ENCODE measurements at regions not wholly inside any gene's neighbourhood (a gene's known extent, or its start where the extent isn't known, plus 50 kb on each side); places are given as distances from the start of the nearest gene placed in this dataset.

- no peaks in the 10 kb centered on the region for H3K79me2 ChIP-seq (ENCODE audit: control insufficient read depth in 1 of 2, insufficient read depth in 2 of 2, low read length in 2 of 2)
- DNase-seq (ENCODE audit: low read depth in 1 of 2, low spot score in 2 of 2) (no peak), FAIRE-seq (no peak)
- H3K4me2 ChIP-seq (ENCODE audit: insufficient read depth in 1 of 2, low read depth in 2 of 2, low read length in 2 of 2) = no peak overlapping the region
- TF ChIP-seq SP2 (IDR thresholded peaks at IDR 0.05; ENCODE audit: low read length) (no peak), HDAC6 (IDR thresholded peaks at IDR 0.05; ENCODE audit: low read depth, low read length) (no peak), TCF12 (IDR thresholded peaks at IDR 0.05; ENCODE audit: low read depth, low read length) (no peak), CTBP2 (IDR thresholded peaks at IDR 0.05; ENCODE audit: borderline replicate concordance, insufficient read depth, insufficient read length, low read length) (no peak), CREB1 (IDR thresholded peaks at IDR 0.05) (no peak), RAD21 (IDR thresholded peaks at IDR 0.05 in 1 of 2, conservative IDR thresholded peaks at IDR 0.05 in 1 of 2; ENCODE audit: low read depth in 2 of 2, low read length in 2 of 2) (no peak), RXRA (IDR thresholded peaks at IDR 0.05; ENCODE audit: insufficient read depth, low read depth, low read length) (no peak), SIN3A (conservative IDR thresholded peaks at IDR 0.05 in 1 of 2, IDR thresholded peaks at IDR 0.05 in 1 of 2; ENCODE audit: low read depth in 1 of 2, low read length in 2 of 2) (no peak)
- H3K36me3 ChIP-seq (ENCODE audit: control insufficient read depth in 2 of 4, insufficient read depth in 4 of 4, low read length in 3 of 4) = no peaks in the 10 kb centered on the region
- no peak overlapping the region for H2BK12ac ChIP-seq (ENCODE audit: low read depth, low read length)
- no peak overlapping the region for H2BK5ac ChIP-seq (ENCODE audit: low read depth, low read length)
- H3K9me3 ChIP-seq (ENCODE audit: insufficient read depth in 2 of 2, low read depth in 1 of 2, low read length in 1 of 2) = no peaks in the 10 kb centered on the region
- no peaks in the 10 kb centered on the region; a peak in 1 of 7 replicates for H3K27me3 ChIP-seq (replicated peaks in 1 of 4; ENCODE audit: control insufficient read depth in 3 of 4, extremely low read depth in 1 of 4, insufficient read depth in 3 of 4, low read length in 3 of 4)
- no peak overlapping the region for H2BK20ac ChIP-seq (ENCODE audit: low read length)
- no peak overlapping the region for H3K9ac ChIP-seq (replicated peaks in 1 of 4; ENCODE audit: extremely low read depth in 1 of 4, low read depth in 3 of 4, low read length in 3 of 4)
- H3K56ac ChIP-seq (replicated peaks; ENCODE audit: insufficient read length, low read depth, low read length) = no peak overlapping the region
- H4K91ac ChIP-seq (replicated peaks; ENCODE audit: insufficient read length, low read length) = no peak overlapping the region
- H3K79me1 ChIP-seq (ENCODE audit: low read depth, low read length) = no peaks in the 10 kb centered on the region; the same call in 1 of the 2 replicates
- no peak overlapping the region for H2AK5ac ChIP-seq (ENCODE audit: low read depth, low read length)
- no peak overlapping the region for H3K4ac ChIP-seq (replicated peaks; ENCODE audit: insufficient read length, low read depth, low read length)
- H3K14ac ChIP-seq (ENCODE audit: insufficient read length) = no peak overlapping the region
- no peak overlapping the region for H2AFZ ChIP-seq (ENCODE audit: low read length)
- H4K8ac ChIP-seq (ENCODE audit: extremely low read depth, insufficient read depth, low read length) = no peak overlapping the region; the same call in 1 of the 2 replicates
- no peaks in the 10 kb centered on the region for H4K20me1 ChIP-seq (replicated peaks in 1 of 2; ENCODE audit: control insufficient read depth in 1 of 2, insufficient read depth in 2 of 2, low read length in 2 of 2)
- no peak overlapping the region for H3K23ac ChIP-seq (ENCODE audit: insufficient read length)
- H3K27ac ChIP-seq (ENCODE audit: low read depth, low read length) = no peak overlapping the region
- H3K18ac ChIP-seq (ENCODE audit: extremely low read depth, low read length) = no peak overlapping the region
- no peak overlapping the region for H4K5ac ChIP-seq (ENCODE audit: insufficient read length, low read depth, low read length)
- no peak overlapping the region for H3K4me3 ChIP-seq (ENCODE audit: extremely low read depth in 1 of 4, insufficient read depth in 2 of 4, low read depth in 3 of 4, low read length in 4 of 4)
- CTCF ChIA-PET (ENCODE audit: partially characterized antibody) = interaction anchor here (0.9 to 1.4 kb wide), 5 partner anchors 24 to 139 kb away, joined by 3 to 7 read pairs (median 4); no protein-coding TSS in a partner anchor
- H2BK15ac ChIP-seq (ENCODE audit: low read length) = no peak overlapping the region
- H2BK120ac ChIP-seq (replicated peaks; ENCODE audit: low read depth, low read length) = no peak overlapping the region
- POLR2A ChIA-PET (ENCODE audit: partially characterized antibody) = interaction anchor here (0.7 kb wide), 1 partner anchor 14 kb away, joined by 3 read pairs; no protein-coding TSS in a partner anchor
- WGBS, 2 experiments (ENCODE audit: extremely low coverage in 1 of 2, insufficient coverage in 1 of 2, insufficient read length in 1 of 2, insufficient replicate concordance in 2 of 2, low coverage in 1 of 2, low lambda C conversion rate in 2 of 2, missing lambda C conversion rate in 1 of 2) = 82% methylated on average over 5 of the region's 5 CpGs; no CpG with 5 or more reads in 1 of the 2 experiments
- no peaks in the 10 kb centered on the region for H3K23me2 ChIP-seq (ENCODE audit: low read depth, low read length)
- peaks cover 0 to 3% (median 1%) of the 10 kb centered on the region in 4 experiments; a peak in 2 of 7 replicates for H3K4me1 ChIP-seq (replicated peaks in 1 of 4; ENCODE audit: control insufficient read depth in 3 of 4, insufficient read depth in 4 of 4, low read length in 3 of 4)
Measured at GRCh38 chr5:135705941-135706466, 127.2 kb upstream of the CXCL14 start.

Data from H1 (cell line).